ENCODE measurements at regions not wholly inside any gene's neighbourhood (a gene's known extent, or its start where the extent isn't known, plus 50 kb on each side); places are given as distances from the start of the nearest gene placed in this dataset.
"Not testable (repeated sequence)": the region's sequence is repeated elsewhere in the genome, so short reads cannot be mapped to it uniquely, and the experiment has no call there.

GRCh38 chr22:11825009-11825408, 3703.0 kb upstream of the OR11H1 start:
- not testable (repeated sequence) for TF ChIP-seq CTCF (IDR thresholded peaks at IDR 0.05; ENCODE audit: control extremely low read depth in 1 of 3, insufficient read depth in 1 of 3, low read depth in 1 of 3, low read length in 3 of 3); FOSL1 (IDR thresholded peaks at IDR 0.05; ENCODE audit: insufficient read depth, low read depth, low read length); POLR2A (IDR thresholded peaks at IDR 0.05; ENCODE audit: control extremely low read depth in 1 of 2, low read depth in 2 of 2, low read length in 2 of 2); SUZ12 (IDR thresholded peaks at IDR 0.05; ENCODE audit: low read length); HDAC6 (IDR thresholded peaks at IDR 0.05; ENCODE audit: low read depth, low read length); NRF1 (IDR thresholded peaks at IDR 0.05; ENCODE audit: low read depth, low read length); TAF1 (IDR thresholded peaks at IDR 0.05; ENCODE audit: low read depth, low read length); HDAC2 (IDR thresholded peaks at IDR 0.05; ENCODE audit: borderline replicate concordance in 1 of 2, low read depth in 2 of 2, low read length in 2 of 2); SAP30 (IDR thresholded peaks at IDR 0.05; ENCODE audit: insufficient read depth, insufficient replicate concordance, low read length); GABPA (IDR thresholded peaks at IDR 0.05; ENCODE audit: borderline replicate concordance, insufficient read depth, low read length); YY1 (IDR thresholded peaks at IDR 0.05; ENCODE audit: low read depth, low read length)
- TF ChIP-seq, protein P1, sequence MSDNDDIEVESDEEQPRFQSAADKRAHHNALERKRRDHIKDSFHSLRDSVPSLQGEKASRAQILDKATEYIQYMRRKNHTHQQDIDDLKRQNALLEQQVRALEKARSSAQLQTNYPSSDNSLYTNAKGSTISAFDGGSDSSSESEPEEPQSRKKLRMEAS (IDR thresholded peaks at IDR 0.05), result not testable (repeated sequence)
- TF ChIP-seq, protein P2, sequence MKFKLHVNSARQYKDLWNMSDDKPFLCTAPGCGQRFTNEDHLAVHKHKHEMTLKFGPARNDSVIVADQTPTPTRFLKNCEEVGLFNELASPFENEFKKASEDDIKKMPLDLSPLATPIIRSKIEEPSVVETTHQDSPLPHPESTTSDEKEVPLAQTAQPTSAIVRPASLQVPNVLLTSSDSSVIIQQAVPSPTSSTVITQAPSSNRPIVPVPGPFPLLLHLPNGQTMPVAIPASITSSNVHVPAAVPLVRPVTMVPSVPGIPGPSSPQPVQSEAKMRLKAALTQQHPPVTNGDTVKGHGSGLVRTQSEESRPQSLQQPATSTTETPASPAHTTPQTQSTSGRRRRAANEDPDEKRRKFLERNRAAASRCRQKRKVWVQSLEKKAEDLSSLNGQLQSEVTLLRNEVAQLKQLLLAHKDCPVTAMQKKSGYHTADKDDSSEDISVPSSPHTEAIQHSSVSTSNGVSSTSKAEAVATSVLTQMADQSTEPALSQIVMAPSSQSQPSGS (IDR thresholded peaks at IDR 0.05; ENCODE audit: low read length), result not testable (repeated sequence)
